HEK293 (cell line): ENCODE measurements at regions not wholly inside any gene's neighbourhood (a gene's known extent, or its start where the extent isn't known, plus 50 kb on each side); places are given as distances from the start of the nearest gene placed in this dataset.

Experiments used
- CTCF ChIA-PET: fragments of 350-600 bp; formaldehyde crosslinking; extraction: SDS; loops from one replicate; lab custom pipeline; 2021; ENCODE audit warnings: antibody characterized with exemption; lab: Yijun Ruan, JAX
- POLR2A ChIA-PET: fragments of 300-600 bp; formaldehyde crosslinking; extraction: SDS; loops from one replicate; lab custom pipeline; 2020; ENCODE audit warnings: antibody characterized with exemption, inconsistent platforms; lab: Yijun Ruan, JAX
- H3K27ac ChIP-seq: fragments of 200-500 bp; sonication (Bioruptor generic); 2 replicates; pipeline ENCODE4 v1.5.1; 2014; ENCODE audit warnings: low read depth, low read length, control low read depth, inconsistent platforms; ENCODE audit errors: extremely low read depth
- H3K36me3 ChIP-seq, 2 experiments: fragments of 200-500 bp in 1 of 2; sonication (Bioruptor generic) in 1 of 2; 1 replicate in 1 of 2; 2 replicates in 1 of 2; pipeline ENCODE4 v1.5.1; 2014 to 2017; ENCODE audit warnings: inconsistent platforms in 2 of 2, low read length in 2 of 2; ENCODE audit not compliant: control insufficient read depth in 2 of 2, insufficient read depth in 1 of 2
- H3K4me1 ChIP-seq: fragments of 200-500 bp; sonication (Bioruptor generic); 2 replicates; pipeline ENCODE4 v1.5.1; 2014; ENCODE audit warnings: mild to moderate bottlenecking, low read length, inconsistent platforms; ENCODE audit not compliant: control insufficient read depth, insufficient read depth
- H3K4me3 ChIP-seq: 2 replicates; pipeline ENCODE4 v1.5.1; 2011; ENCODE audit warnings: low read depth, mild to moderate bottlenecking, control low read depth, low read length, moderate library complexity
- H3K9me3 ChIP-seq: fragments of 200-500 bp; sonication (Bioruptor generic); 2 replicates; pipeline ENCODE4 v1.5.1; 2014; ENCODE audit warnings: low read depth, low read length, inconsistent platforms; ENCODE audit not compliant: control insufficient read depth, insufficient read depth
- GFI1B ChIP-seq: fragments of 450-650 bp; formaldehyde crosslinking; IDR thresholded peaks from 2 replicates; pipeline ENCODE4 v1.5.1; 2016; ENCODE audit warnings: missing biosample characterization, missing genetic modification characterization
- GLIS1 ChIP-seq: fragments of 450-650 bp; formaldehyde crosslinking; IDR thresholded peaks from 2 replicates; pipeline ENCODE4 v1.5.1; 2016; ENCODE audit warnings: missing biosample characterization, missing genetic modification characterization
- HOXC10 ChIP-seq: sonication (generic); formaldehyde crosslinking; IDR thresholded peaks from 2 replicates; pipeline ENCODE4 v1.8.1; 2023; ENCODE audit warnings: mild to moderate bottlenecking, missing genetic modification reagents
- REPIN1 ChIP-seq: fragments of 450-650 bp; formaldehyde crosslinking; IDR thresholded peaks from 2 replicates; pipeline ENCODE4 v1.5.1; 2017; ENCODE audit warnings: missing biosample characterization, missing genetic modification characterization, low read depth
- SALL2 ChIP-seq: fragments of 450-650 bp; formaldehyde crosslinking; IDR thresholded peaks from 2 replicates; pipeline ENCODE4 v1.5.0; 2017; ENCODE audit warnings: missing biosample characterization, mild to moderate bottlenecking, missing genetic modification characterization, borderline replicate concordance
- TRIM28 ChIP-seq: IDR thresholded peaks from 2 replicates; pipeline ENCODE4 v1.6.1; 2011; ENCODE audit warnings: low read length, control low read depth, borderline replicate concordance
- ZBTB11 ChIP-seq: fragments of 450-650 bp; formaldehyde crosslinking; conservative IDR thresholded peaks from 2 replicates; pipeline ENCODE4 v1.5.1; 2016; ENCODE audit warnings: low read depth, missing biosample characterization, missing genetic modification characterization
- ZNF138 ChIP-seq: fragments of 450-650 bp; formaldehyde crosslinking; IDR thresholded peaks from 2 replicates; pipeline ENCODE4 v1.5.1; 2016; ENCODE audit warnings: missing biosample characterization, missing genetic modification characterization, borderline replicate concordance
- ZNF175 ChIP-seq: fragments of 450-650 bp; formaldehyde crosslinking; IDR thresholded peaks from 2 replicates; pipeline ENCODE4 v1.5.1; 2016; ENCODE audit warnings: missing biosample characterization, missing genetic modification characterization
- ZNF18 ChIP-seq: fragments of 450-650 bp; formaldehyde crosslinking; IDR thresholded peaks from 2 replicates; pipeline ENCODE4 v1.5.1; 2016; ENCODE audit warnings: missing biosample characterization, missing genetic modification characterization
- ZNF280D ChIP-seq: fragments of 450-650 bp; formaldehyde crosslinking; IDR thresholded peaks from 2 replicates; pipeline ENCODE4 v1.5.1; 2016; ENCODE audit warnings: missing biosample characterization, missing genetic modification characterization
- ZNF513 ChIP-seq: fragments of 450-650 bp; IDR thresholded peaks from 2 replicates; pipeline ENCODE4 v1.5.1; 2018; ENCODE audit warnings: missing biosample characterization, missing genetic modification characterization
- ZNF555 ChIP-seq: fragments of 450-650 bp; formaldehyde crosslinking; conservative IDR thresholded peaks from 2 replicates; pipeline ENCODE4 v1.5.1; 2017; ENCODE audit warnings: missing biosample characterization, mild to moderate bottlenecking, missing genetic modification characterization, inconsistent platforms
- ZNF560 ChIP-seq: fragments of 450-650 bp; formaldehyde crosslinking; IDR thresholded peaks from 2 replicates; pipeline ENCODE4 v1.5.1; 2017; ENCODE audit warnings: missing biosample characterization, missing genetic modification characterization, borderline replicate concordance
- ZNF610 ChIP-seq: fragments of 450-650 bp; formaldehyde crosslinking; IDR thresholded peaks from 2 replicates; pipeline ENCODE4 v1.5.1; 2016; ENCODE audit warnings: missing biosample characterization, missing genetic modification characterization, borderline replicate concordance
- ZNF629 ChIP-seq: fragments of 450-650 bp; formaldehyde crosslinking; IDR thresholded peaks from 2 replicates; pipeline ENCODE4 v1.5.1; 2017; ENCODE audit warnings: missing biosample characterization, missing genetic modification characterization
- ZNF660 ChIP-seq: fragments of 450-650 bp; IDR thresholded peaks from 2 replicates; pipeline ENCODE4 v1.5.1; 2018; ENCODE audit warnings: missing biosample characterization, mild to moderate bottlenecking, missing genetic modification characterization
- ZNF747 ChIP-seq: fragments of 450-650 bp; formaldehyde crosslinking; IDR thresholded peaks from 2 replicates; pipeline ENCODE4 v1.5.1; 2016; ENCODE audit warnings: missing biosample characterization, missing genetic modification characterization
- ZNF76 ChIP-seq: fragments of 450-650 bp; formaldehyde crosslinking; IDR thresholded peaks from 2 replicates; pipeline ENCODE4; 2016; ENCODE audit warnings: low read depth, missing biosample characterization, missing genetic modification characterization, borderline replicate concordance
- ZNF785 ChIP-seq: fragments of 450-650 bp; formaldehyde crosslinking; IDR thresholded peaks from 2 replicates; pipeline ENCODE4 v1.5.1; 2016; ENCODE audit warnings: missing biosample characterization, missing genetic modification characterization
- TF ChIP-seq, protein P1 (sequence below): fragments of 450-650 bp; formaldehyde crosslinking; IDR thresholded peaks from 2 replicates; pipeline ENCODE4 v1.5.1; 2016; ENCODE audit warnings: missing biosample characterization, missing genetic modification characterization, borderline replicate concordance
- TF ChIP-seq, protein P2 (sequence below): fragments of 450-650 bp; formaldehyde crosslinking; IDR thresholded peaks from 2 replicates; pipeline ENCODE4 v1.5.1; 2016; ENCODE audit warnings: missing biosample characterization, missing genetic modification characterization

DNA sequence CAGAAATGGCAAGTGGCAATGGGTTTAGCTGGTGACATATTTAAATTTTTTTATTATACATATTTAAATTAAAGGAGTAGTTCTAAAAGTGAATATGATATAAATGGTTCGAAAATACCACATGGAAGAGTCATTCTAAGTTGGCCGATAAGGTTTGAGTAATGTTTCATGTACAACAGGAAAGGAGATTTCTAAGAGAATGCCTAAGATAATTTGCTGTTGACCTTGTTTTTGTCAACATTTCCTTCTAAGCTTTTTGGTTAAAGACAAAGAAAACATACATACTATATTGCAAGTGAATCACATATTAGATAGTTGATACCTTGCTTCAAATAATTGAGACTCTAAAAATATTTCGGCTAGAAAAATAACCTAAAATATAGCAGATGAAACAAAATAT is 526.6 kb upstream of the SLIT2 start (continued):
- TF ChIP-seq ZNF660 (tag by site-specific recombination) = no peak

GRCh38 chr4:19722404-19722803 is 529.3 kb upstream of the SLIT2 start:
- no peak for TF ChIP-seq GLIS1 (tag by site-specific recombination)
- no peak for TF ChIP-seq TRIM28
- no peak for TF ChIP-seq ZNF18
- TF ChIP-seq HOXC10 (CRISPR knock-in tag) = no peak
- TF ChIP-seq ZBTB11 (tag by site-specific recombination) = no peak
- no peak for TF ChIP-seq REPIN1 (tag by site-specific recombination)
- TF ChIP-seq ZNF138 (tag by site-specific recombination) = no peak
- Histone ChIP-seq H3K27ac (no peak overlapping the region), H3K9me3 (no peaks in the 10 kb centered on the region), H3K36me3 (no peaks in the 10 kb centered on the region), H3K4me1 (no peaks in the 10 kb centered on the region), H3K4me3 (no peak overlapping the region)
- CTCF ChIA-PET = interaction anchor here (0.6 kb wide), 1 partner anchor 16 kb away, joined by 4 read pairs; no protein-coding TSS in a partner anchor
- POLR2A ChIA-PET = no interaction called here

DNA sequence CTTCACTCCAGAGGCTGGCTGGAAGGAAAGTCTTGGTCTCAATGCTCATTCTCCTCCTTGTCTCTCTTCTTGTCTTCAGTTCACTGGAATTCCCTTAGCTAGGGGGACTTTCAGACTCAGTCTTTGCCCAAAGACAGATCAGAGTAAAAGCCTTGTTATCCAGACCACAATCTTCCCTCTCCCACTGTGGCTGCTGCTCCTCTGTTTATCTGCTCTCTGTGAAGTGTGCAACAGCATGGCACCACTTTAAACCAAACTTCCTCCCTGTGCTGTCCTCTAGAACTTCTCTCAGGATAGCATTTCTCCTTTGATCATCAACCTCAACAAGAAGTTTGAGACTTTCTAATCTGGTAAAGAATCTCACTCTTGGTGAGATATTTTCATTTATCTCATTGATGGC is 530.1 kb upstream of the SLIT2 start:
- H3K36me3 ChIP-seq = no peaks in the 10 kb centered on the region
- no peaks in the 10 kb centered on the region for H3K9me3 ChIP-seq
- no peaks in the 10 kb centered on the region for H3K4me1 ChIP-seq
- CTCF ChIA-PET = no interaction called here
- POLR2A ChIA-PET = no interaction called here
- no peak overlapping the region for H3K27ac ChIP-seq
- H3K4me3 ChIP-seq = no peak overlapping the region
- no peak for TF ChIP-seq ZNF629 (tag by site-specific recombination)
- no peak for TF ChIP-seq ZNF280D (tag by site-specific recombination)
- TF ChIP-seq ZNF175 (tag by site-specific recombination) = no peak
- no peak for TF ChIP-seq ZNF785
- TF ChIP-seq ZNF610 = no peak
- TF ChIP-seq ZNF747 (tag by site-specific recombination) = no peak
- TF ChIP-seq, protein P1, sequence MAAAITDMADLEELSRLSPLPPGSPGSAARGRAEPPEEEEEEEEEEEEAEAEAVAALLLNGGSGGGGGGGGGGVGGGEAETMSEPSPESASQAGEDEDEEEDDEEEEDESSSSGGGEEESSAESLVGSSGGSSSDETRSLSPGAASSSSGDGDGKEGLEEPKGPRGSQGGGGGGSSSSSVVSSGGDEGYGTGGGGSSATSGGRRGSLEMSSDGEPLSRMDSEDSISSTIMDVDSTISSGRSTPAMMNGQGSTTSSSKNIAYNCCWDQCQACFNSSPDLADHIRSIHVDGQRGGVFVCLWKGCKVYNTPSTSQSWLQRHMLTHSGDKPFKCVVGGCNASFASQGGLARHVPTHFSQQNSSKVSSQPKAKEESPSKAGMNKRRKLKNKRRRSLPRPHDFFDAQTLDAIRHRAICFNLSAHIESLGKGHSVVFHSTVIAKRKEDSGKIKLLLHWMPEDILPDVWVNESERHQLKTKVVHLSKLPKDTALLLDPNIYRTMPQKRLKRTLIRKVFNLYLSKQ (tag by site-specific recombination) = no peak
- no peak for TF ChIP-seq SALL2 (tag by site-specific recombination)
- no peak for TF ChIP-seq ZNF76 (tag by site-specific recombination)
- no peak for TF ChIP-seq ZNF555 (tag by site-specific recombination)
- TF ChIP-seq ZNF513 (tag by site-specific recombination) = no peak
- TF ChIP-seq, protein P2, sequence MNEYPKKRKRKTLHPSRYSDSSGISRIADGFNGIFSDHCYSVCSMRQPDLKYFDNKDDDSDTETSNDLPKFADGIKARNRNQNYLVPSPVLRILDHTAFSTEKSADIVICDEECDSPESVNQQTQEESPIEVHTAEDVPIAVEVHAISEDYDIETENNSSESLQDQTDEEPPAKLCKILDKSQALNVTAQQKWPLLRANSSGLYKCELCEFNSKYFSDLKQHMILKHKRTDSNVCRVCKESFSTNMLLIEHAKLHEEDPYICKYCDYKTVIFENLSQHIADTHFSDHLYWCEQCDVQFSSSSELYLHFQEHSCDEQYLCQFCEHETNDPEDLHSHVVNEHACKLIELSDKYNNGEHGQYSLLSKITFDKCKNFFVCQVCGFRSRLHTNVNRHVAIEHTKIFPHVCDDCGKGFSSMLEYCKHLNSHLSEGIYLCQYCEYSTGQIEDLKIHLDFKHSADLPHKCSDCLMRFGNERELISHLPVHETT (tag by site-specific recombination) = no peak
- no peak for TF ChIP-seq GFI1B
- no peak for TF ChIP-seq ZNF560 (tag by site-specific recombination)
